Left ventricle myocardium inferior (tissue), 1 donor: ENCODE measurements at regions not wholly inside any gene's neighbourhood (a gene's known extent, or its start where the extent isn't known, plus 50 kb on each side); places are given as distances from the start of the nearest gene placed in this dataset.

Experiments used
- DNase-seq: peaks from one replicate; pipeline ENCODE4 v3.0.0-alpha.2; 2020
- H3K27ac ChIP-seq: fragments of 200-600 bp; replicated peaks from 2 replicates; pipeline ENCODE4 v1.8.0; 2021
- H3K27me3 ChIP-seq: fragments of 200-600 bp; 2 replicates; pipeline ENCODE4 v1.8.0; 2021; ENCODE audit warnings: low read depth
- H3K36me3 ChIP-seq: fragments of 200-600 bp; 2 replicates; pipeline ENCODE4 v1.8.0; 2021
- H3K4me1 ChIP-seq: fragments of 200-600 bp; 2 replicates; pipeline ENCODE4 v1.8.0; 2021
- H3K4me3 ChIP-seq: fragments of 200-600 bp; 2 replicates; pipeline ENCODE4 v1.8.0; 2021; ENCODE audit warnings: mild to moderate bottlenecking, moderate library complexity
- H3K9me3 ChIP-seq: fragments of 200-600 bp; replicated peaks from 2 replicates; pipeline ENCODE4 v1.8.0; 2021
- intact Hi-C: fragments of 100-400 bp; cut with micrococcal nuclease; formaldehyde crosslinking; loops from one replicate; pipeline ENCODE4 v1.11.0; 2022
- TF ChIP-seq, protein P1 (sequence below): fragments of 200-600 bp; IDR thresholded peaks from 2 replicates; pipeline ENCODE4 v1.8.0; 2021; ENCODE audit warnings: antibody characterized with exemption, mild to moderate bottlenecking, borderline replicate concordance
- donor health status: DM: no; HTN: yes; CAD: no; lungs with severe emphysema.

DNA sequence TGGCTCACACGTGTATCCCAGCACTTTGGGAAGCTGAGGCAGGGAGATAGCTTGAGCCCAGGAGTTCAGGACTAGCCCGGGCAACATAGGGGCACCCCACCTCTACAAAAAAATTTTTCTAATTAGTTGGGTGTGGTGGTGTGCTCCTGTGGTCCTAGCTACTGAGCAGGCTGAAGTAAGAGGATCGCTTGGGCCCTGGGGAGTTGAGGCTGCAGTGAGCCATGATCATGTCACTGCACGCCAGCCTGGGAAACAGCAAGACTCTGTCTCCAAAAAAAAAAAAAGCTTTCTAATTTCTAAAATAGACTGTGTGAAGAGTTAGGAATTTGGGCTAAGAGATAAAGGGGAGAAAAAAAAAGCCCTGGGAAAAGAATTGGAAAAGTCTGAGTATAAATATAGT, 51.9 kb upstream of the NAB1 start:
- Histone ChIP-seq H3K9me3 (no peaks in the 10 kb centered on the region), H3K4me1 (peaks cover 10% of the 10 kb centered on the region), H3K4me3 (no peak overlapping the region), H3K27ac (peak overlapping the region; percentile 74), H3K36me3 (no peaks in the 10 kb centered on the region), H3K27me3 (no peaks in the 10 kb centered on the region)
- DNase-seq = peak; percentile 49
- TF ChIP-seq, protein P1, sequence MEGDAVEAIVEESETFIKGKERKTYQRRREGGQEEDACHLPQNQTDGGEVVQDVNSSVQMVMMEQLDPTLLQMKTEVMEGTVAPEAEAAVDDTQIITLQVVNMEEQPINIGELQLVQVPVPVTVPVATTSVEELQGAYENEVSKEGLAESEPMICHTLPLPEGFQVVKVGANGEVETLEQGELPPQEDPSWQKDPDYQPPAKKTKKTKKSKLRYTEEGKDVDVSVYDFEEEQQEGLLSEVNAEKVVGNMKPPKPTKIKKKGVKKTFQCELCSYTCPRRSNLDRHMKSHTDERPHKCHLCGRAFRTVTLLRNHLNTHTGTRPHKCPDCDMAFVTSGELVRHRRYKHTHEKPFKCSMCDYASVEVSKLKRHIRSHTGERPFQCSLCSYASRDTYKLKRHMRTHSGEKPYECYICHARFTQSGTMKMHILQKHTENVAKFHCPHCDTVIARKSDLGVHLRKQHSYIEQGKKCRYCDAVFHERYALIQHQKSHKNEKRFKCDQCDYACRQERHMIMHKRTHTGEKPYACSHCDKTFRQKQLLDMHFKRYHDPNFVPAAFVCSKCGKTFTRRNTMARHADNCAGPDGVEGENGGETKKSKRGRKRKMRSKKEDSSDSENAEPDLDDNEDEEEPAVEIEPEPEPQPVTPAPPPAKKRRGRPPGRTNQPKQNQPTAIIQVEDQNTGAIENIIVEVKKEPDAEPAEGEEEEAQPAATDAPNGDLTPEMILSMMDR = no peak
- intact Hi-C loops = no loop called here

DNA sequence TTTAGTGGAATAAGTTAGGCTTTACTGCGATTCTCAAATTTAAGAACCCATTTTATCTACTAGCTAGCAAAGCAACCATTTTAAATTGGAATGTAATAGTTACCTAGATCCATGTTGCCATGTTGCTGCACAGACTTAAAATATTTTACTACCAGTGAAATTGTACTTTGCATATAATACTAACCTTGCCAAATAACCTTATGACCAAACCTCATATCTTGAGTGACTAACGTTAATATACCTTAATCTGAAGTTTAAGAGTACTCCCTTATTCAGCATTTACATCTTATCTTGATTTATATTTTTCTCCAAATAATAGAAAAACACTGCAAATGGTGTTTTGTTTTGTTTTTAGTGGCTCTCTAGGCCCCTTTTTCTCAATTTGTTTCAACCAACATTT, 50.3 kb upstream of the NAB1 start:
- no peaks in the 10 kb centered on the region for H3K27me3 ChIP-seq
- H3K27ac ChIP-seq = peak overlapping the region; percentile 74
- intact Hi-C loops = no loop called here
- H3K4me1 ChIP-seq = peaks cover 7% of the 10 kb centered on the region
- H3K4me3 ChIP-seq = no peak overlapping the region
- no peaks in the 10 kb centered on the region for H3K36me3 ChIP-seq
- no peaks in the 10 kb centered on the region for H3K9me3 ChIP-seq
- no peak for DNase-seq
- TF ChIP-seq, protein P1 = no peak

DNA sequence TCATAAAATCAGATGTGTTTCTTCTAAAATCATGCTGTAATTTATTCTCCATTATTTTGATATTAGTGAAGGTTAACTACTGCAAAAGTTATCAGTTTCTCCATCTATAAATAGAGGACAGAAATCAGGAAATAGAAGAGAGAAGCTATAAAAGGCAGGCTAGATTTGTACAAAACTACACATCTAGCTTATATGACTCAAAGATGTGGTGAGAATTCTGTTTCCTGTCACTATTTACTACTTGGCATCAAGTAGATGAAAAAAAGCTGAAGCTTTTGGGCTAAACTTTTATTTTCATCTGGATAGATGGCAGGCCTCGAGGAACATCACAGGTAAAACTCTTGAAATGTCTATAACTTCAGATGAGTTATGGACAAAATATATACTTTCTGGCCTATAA, 49.8 kb upstream of the NAB1 start:
- intact Hi-C loops = no loop called here
- H3K27me3 ChIP-seq = no peaks in the 10 kb centered on the region
- no peak for DNase-seq
- H3K4me1 ChIP-seq = peaks cover 7% of the 10 kb centered on the region
- H3K27ac ChIP-seq = peak overlapping the region; percentile 74
- no peaks in the 10 kb centered on the region for H3K36me3 ChIP-seq
- H3K9me3 ChIP-seq = no peaks in the 10 kb centered on the region
- TF ChIP-seq, protein P1 = no peak
- H3K4me3 ChIP-seq = no peak overlapping the region
